Common myeloid progenitor, CD34-positive (primary cell): ENCODE measurements at regions not wholly inside any gene's neighbourhood (a gene's known extent, or its start where the extent isn't known, plus 50 kb on each side); places are given as distances from the start of the nearest gene placed in this dataset.

ENCODE experiments used
- CTCF ChIA-PET: fragments of 350-600 bp; sonication (Branson Sonifier 250); formaldehyde crosslinking; loops from one replicate; lab custom pipeline; 2021; ENCODE audit warnings: antibody characterized with exemption; lab: Charles Lee
- POLR2A ChIA-PET: fragments of 350-600 bp; sonication (Branson Sonifier 250); formaldehyde crosslinking; loops from one replicate; lab custom pipeline; 2021; ENCODE audit warnings: antibody characterized with exemption; lab: Charles Lee
- DNase-seq, 3 donors: peaks; one replicate each; pipeline versions ENCODE4 v3.0.0 to v3.0.0-alpha.2; 2013
- H3K27ac ChIP-seq, 2 experiments: 1 replicate in 1 of 2; 2 replicates in 1 of 2; pipeline ENCODE4 v1.7.0; 2013; ENCODE audit warnings: inconsistent platforms in 2 of 2, low read length in 2 of 2, mild to moderate bottlenecking in 2 of 2, low read depth in 1 of 2, moderate library complexity in 1 of 2; ENCODE audit not compliant: severe bottlenecking in 2 of 2, insufficient read depth in 1 of 2, poor library complexity in 1 of 2
- H3K27me3 ChIP-seq, 5 experiments: replicated peaks in 2 of 5; 1 replicate in 3 of 5; 2 replicates in 2 of 5; pipeline versions ENCODE4 v1.6.1 to v1.7.0; 2013; ENCODE audit warnings: low read length in 4 of 5, mild to moderate bottlenecking in 2 of 5, moderate library complexity in 2 of 5, inconsistent platforms in 1 of 5; ENCODE audit not compliant: insufficient read depth in 5 of 5, control insufficient read depth in 4 of 5
- H3K36me3 ChIP-seq, 4 experiments: 1 replicate in 2 of 4; 2 replicates in 2 of 4; pipeline versions ENCODE4 v1.6.1 to v1.7.0; 2013; ENCODE audit warnings: low read length in 3 of 4, control low read depth in 1 of 4, mild to moderate bottlenecking in 1 of 4; ENCODE audit not compliant: control insufficient read depth in 4 of 4, insufficient read depth in 4 of 4
- H3K4me1 ChIP-seq, 4 experiments: 1 replicate in 3 of 4; 2 replicates in 1 of 4; pipeline versions ENCODE4 v1.6.1 to v1.7.1; 2013; ENCODE audit warnings: low read length in 3 of 4, mild to moderate bottlenecking in 3 of 4, control low read depth in 1 of 4, inconsistent platforms in 1 of 4, moderate library complexity in 1 of 4; ENCODE audit not compliant: control insufficient read depth in 4 of 4, insufficient read depth in 4 of 4; ENCODE audit errors: control extremely low read depth in 1 of 4
- H3K4me3 ChIP-seq, 7 experiments: 1 replicate in 4 of 7; 2 replicates in 3 of 7; pipeline versions ENCODE4 v1.5.1 to v1.7.0; 2013; ENCODE audit warnings: mild to moderate bottlenecking in 7 of 7, low read length in 6 of 7, moderate library complexity in 6 of 7, inconsistent platforms in 2 of 7, low read depth in 2 of 7, control low read depth in 1 of 7; ENCODE audit not compliant: insufficient read depth in 4 of 7, control insufficient read depth in 1 of 7; ENCODE audit errors: extremely low read depth in 1 of 7
- H3K9me3 ChIP-seq, 5 experiments: 1 replicate in 4 of 5; 2 replicates in 1 of 5; pipeline versions ENCODE4 v1.6.1 to v1.7.1; 2013; ENCODE audit warnings: low read length in 4 of 5, mild to moderate bottlenecking in 2 of 5, inconsistent platforms in 1 of 5, low read depth in 1 of 5, moderate library complexity in 1 of 5; ENCODE audit not compliant: control insufficient read depth in 4 of 5, insufficient read depth in 2 of 5; ENCODE audit errors: control extremely low read depth in 1 of 5
- WGBS: methylation state at CpG from one replicate; pipeline ENCODE4 v1.1.5; 2013; ENCODE audit not compliant: insufficient coverage; 5-methylcytosine and 5-hydroxymethylcytosine counted together

GRCh38 chr3:24046214-24046613 lies 101.1 kb downstream of the NR1D2 start:
- H3K4me3 ChIP-seq, result no peak overlapping the region
- H3K4me1 ChIP-seq, result peaks cover 0 to 14% (median 2%) of the 10 kb centered on the region in 4 experiments
- no peaks in the 10 kb centered on the region for H3K36me3 ChIP-seq
- no peaks in the 10 kb centered on the region for H3K27me3 ChIP-seq
- ChIA-PET POLR2A (no interaction called here), CTCF (no interaction called here)
- no peak overlapping the region for H3K27ac ChIP-seq
- DNase-seq, result no peak
- no peaks in the 10 kb centered on the region for H3K9me3 ChIP-seq

- WGBS, result no CpG with 5 or more reads among the region's 1 CpG
- no peak overlapping the region for H3K4me3 ChIP-seq
- H3K27ac ChIP-seq, result no peak overlapping the region
- no peaks in the 10 kb centered on the region for H3K36me3 ChIP-seq
- H3K27me3 ChIP-seq, result no peaks in the 10 kb centered on the region
- ChIA-PET POLR2A (no interaction called here), CTCF (no interaction called here)
- DNase-seq, result no peak
- H3K9me3 ChIP-seq, result no peaks in the 10 kb centered on the region
- H3K4me1 ChIP-seq, result peaks cover 0 to 4% (median 2%) of the 10 kb centered on the region in 4 experiments
These were observed 102.4 kb downstream of the NR1D2 start for GRCh38 chr3:24047513-24047912.

GRCh38 chr3:24048843-24049242 lies 103.8 kb downstream of the NR1D2 start:
- POLR2A ChIA-PET, result no interaction called here
- H3K27ac ChIP-seq, result no peak overlapping the region
- H3K36me3 ChIP-seq, result no peaks in the 10 kb centered on the region
- WGBS, result 100% methylated on average over 1 of the region's 1 CpG
- no peak for DNase-seq
- H3K4me3 ChIP-seq, result no peak overlapping the region
- H3K9me3 ChIP-seq, result no peaks in the 10 kb centered on the region
- H3K4me1 ChIP-seq, result no peaks in the 10 kb centered on the region
- CTCF ChIA-PET, result interaction anchor here (1.3 kb wide), 1 partner anchor 69 kb away, joined by 3 read pairs; no protein-coding TSS in a partner anchor
- H3K27me3 ChIP-seq, result no peaks in the 10 kb centered on the region

- no peaks in the 10 kb centered on the region for H3K27me3 ChIP-seq
- H3K4me3 ChIP-seq, result no peak overlapping the region
- CTCF ChIA-PET, result no interaction called here
- H3K4me1 ChIP-seq, result no peaks in the 10 kb centered on the region
- H3K9me3 ChIP-seq, result no peaks in the 10 kb centered on the region
- POLR2A ChIA-PET, result no interaction called here
- H3K36me3 ChIP-seq, result no peaks in the 10 kb centered on the region
- DNase-seq, result no peak
- no peak overlapping the region for H3K27ac ChIP-seq
These were observed 107.4 kb downstream of the NR1D2 start for GRCh38 chr3:24052446-24052845.

- Histone ChIP-seq H3K36me3 (no peaks in the 10 kb centered on the region), H3K27ac (no peak overlapping the region), H3K4me1 (no peaks in the 10 kb centered on the region), H3K4me3 (no peak overlapping the region), H3K27me3 (no peaks in the 10 kb centered on the region), H3K9me3 (no peaks in the 10 kb centered on the region)
- CTCF ChIA-PET, result no interaction called here
- DNase-seq, result no peak
- WGBS, result 78% methylated on average over 2 of the region's 2 CpGs
- POLR2A ChIA-PET, result no interaction called here
These were observed 114.0 kb downstream of the NR1D2 start for GRCh38 chr3:24058940-24059705.

- H3K4me3 ChIP-seq, result no peak overlapping the region
- ChIA-PET CTCF (no interaction called here), POLR2A (no interaction called here)
- no peaks in the 10 kb centered on the region for H3K36me3 ChIP-seq
- WGBS, result 100% methylated on average over 1 of the region's 3 CpGs
- DNase-seq, result no peak
- no peaks in the 10 kb centered on the region for H3K27me3 ChIP-seq
- no peaks in the 10 kb centered on the region for H3K4me1 ChIP-seq
- H3K27ac ChIP-seq, result no peak overlapping the region
- H3K9me3 ChIP-seq, result no peaks in the 10 kb centered on the region
These were observed 115.0 kb downstream of the NR1D2 start for GRCh38 chr3:24060055-24060454.

- H3K4me1 ChIP-seq, result no peaks in the 10 kb centered on the region
- ChIA-PET POLR2A (no interaction called here), CTCF (no interaction called here)
These were observed 117.8 kb downstream of the NR1D2 start for GRCh38 chr3:24062916-24063315.

More at GRCh38 chr3:24062916-24063315, 117.8 kb downstream of the NR1D2 start:
- DNase-seq, result peak in 1 of 3 donors; percentile 19
- Histone ChIP-seq H3K27ac (no peak overlapping the region), H3K9me3 (peaks cover 0 to 2% (median 0%) of the 10 kb centered on the region in 5 experiments), H3K27me3 (no peaks in the 10 kb centered on the region), H3K4me3 (no peak overlapping the region), H3K36me3 (no peaks in the 10 kb centered on the region)
- WGBS, result no CpG with 5 or more reads among the region's 3 CpGs
